K562 (cell line): ENCODE measurements at regions not wholly inside any gene's neighbourhood (a gene's known extent, or its start where the extent isn't known, plus 50 kb on each side); places are given as distances from the start of the nearest gene placed in this dataset.

Experiments
- ESRRA ChIP-seq: fragments of 450-650 bp; IDR thresholded peaks from 2 replicates; pipeline ENCODE4 v1.6.1; 2014; ENCODE audit warnings: low read depth, mild to moderate bottlenecking, moderate library complexity, borderline replicate concordance
- TFAP4 ChIP-seq: sonication (generic); formaldehyde crosslinking; IDR thresholded peaks from 2 replicates; pipeline ENCODE4 v1.8.0; 2022; ENCODE audit warnings: missing genetic modification reagents, mild to moderate bottlenecking, moderate library complexity, borderline replicate concordance

DNA sequence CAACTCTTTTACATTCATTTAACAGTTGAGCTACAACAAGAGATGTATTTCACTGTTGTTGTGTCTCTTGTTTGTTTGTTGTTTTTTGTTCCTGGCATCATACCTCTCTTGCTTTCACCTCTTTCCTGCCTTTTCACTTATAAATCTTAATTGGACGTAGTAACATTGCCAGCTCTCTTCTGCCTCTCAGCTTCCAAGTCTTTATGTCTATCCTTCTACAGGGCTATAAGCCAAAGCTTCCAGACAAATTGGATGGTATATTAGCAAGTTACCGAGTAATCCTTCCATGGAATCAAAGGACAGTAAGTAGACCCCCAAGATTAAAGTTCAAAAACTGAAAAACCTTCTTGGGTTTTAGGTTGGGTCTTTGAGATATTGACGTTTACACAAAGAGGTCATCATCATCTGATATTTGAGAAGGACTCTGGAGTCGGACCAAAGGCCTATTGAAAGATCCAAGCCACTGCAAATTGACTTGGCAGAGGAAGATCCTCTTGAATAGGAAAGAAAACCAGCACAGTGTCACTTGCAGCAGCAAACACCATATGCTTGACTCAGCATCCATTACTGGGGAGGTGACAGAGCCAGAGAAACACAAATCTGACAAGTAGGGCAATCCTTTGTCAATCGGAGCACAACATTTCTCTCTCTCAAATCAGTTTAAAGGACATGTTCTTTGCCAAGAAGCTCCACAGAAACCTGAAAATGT, 648.5 kb upstream of the NR2F2 start:
- no peak for TF ChIP-seq TFAP4
- TF ChIP-seq ESRRA, result no peak
